Medulla oblongata (tissue), 1 donor: ENCODE measurements at regions not wholly inside any gene's neighbourhood (a gene's known extent, or its start where the extent isn't known, plus 50 kb on each side); places are given as distances from the start of the nearest gene placed in this dataset.

Source experiments
- DNase-seq: peaks from one replicate; pipeline ENCODE4 v3.0.0-alpha.2; 2015; ENCODE audit errors: extremely low spot score

DNA sequence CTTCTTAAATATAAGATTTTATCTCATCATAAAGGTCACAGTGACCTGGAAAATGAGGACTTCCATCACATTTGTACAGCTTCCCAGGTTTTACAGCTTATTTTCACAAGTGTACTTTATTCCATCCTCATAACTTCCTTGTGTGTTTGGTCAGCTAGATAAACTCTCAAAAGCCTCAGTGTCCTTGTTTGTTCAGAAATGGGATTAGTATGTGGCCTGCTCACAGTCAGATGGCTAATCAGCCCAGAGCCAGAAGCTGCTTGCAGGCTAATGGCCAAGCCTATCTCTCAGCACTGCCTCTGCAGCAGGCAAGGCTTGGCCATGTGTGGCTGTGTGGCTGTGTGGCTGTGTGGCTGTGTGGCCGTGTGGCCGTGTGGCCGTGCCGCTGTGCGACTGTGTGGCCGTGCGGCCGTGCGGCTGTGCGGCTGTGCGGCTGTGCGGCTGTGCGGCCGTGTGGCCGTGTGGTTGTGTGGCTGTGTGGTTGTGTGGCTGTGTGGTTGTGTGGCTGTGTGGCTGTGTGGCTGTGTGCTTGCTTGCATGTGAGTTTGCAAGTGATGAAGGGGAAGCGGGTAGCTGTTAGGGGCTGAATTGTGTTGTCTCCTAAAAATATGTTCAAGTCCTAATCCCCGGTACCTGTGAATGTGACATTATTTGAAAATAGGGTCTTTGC lies 233.0 kb upstream of the TNP1 start:
- DNase-seq: no peak

DNA sequence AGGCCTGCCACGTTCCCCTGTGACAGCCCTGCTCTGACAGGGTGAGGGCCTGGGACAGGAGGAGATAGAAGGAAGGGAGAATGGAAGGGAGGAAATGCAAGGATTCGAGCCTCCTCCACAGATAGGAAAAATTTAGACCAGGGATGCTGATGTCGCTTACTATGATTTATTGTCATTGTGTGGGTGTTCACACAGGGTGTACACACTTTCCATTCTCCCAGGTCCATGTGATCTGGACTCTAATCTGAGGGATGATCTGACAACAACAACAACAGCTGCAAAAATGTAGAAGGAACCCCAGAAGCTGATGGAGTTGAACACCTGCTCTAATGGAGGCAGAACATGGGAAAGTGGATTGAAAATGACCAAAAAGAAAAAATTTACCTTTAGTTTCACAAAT lies 231.7 kb upstream of the TNP1 start:
- no peak for DNase-seq

DNA sequence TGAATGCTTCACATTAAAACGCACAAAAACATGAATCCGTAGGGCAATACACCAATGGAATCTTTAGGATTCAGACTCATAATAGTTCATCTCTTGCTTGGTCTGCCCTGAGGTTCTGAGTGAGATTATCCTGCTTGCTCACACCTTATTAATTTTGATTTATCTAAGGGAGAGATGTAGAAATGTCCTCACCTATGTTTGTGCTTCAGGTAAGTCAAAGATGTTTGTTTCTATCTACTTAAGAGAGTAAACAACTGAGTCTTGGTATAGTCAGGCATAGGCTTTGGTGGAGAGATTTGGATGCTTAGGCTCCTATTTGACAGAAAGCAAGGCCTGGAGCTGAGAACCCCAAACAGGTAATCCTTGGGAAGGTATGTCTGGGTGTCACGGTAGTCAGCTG lies 231.0 kb upstream of the TNP1 start:
- no peak for DNase-seq

DNA sequence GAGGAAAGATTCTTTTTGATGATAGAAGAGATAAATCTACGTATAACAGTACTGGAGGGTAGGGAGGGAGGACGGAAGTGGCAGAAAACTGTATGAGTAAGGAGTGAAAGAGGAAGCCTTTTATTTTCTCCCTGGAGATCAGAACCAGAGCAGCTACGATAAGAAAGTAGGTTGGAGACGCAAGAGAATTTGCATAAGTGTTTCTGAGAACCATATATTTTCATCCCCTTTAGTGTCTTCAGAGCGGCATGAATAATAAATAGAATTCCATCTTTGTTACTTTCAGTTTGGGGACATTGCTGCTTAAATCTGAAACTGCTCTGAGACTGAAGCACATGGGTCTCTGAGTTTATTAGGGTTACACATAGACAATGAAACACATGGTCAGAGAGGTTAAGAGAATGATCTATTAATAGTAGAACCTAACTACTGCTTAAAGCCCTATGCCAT lies 230.2 kb upstream of the TNP1 start:
- peak; percentile 5 for DNase-seq

DNA sequence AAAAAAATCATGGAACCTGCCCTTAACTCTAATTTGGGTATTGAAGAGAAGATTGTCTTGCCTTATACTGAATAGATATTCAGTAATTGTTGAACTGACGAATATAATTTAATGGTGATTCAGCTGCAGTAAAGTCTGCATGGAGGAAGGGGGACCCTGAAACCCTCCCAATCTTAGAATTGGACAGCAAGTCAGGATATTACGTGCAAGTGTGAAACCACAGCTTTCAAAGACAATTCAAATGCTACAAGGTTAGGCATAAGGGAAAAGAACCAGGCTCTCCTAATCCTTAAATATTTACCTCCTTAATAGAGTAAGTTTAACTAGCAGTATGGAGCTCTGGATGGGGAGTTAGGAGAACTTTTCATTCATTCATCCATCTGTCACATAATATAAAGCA lies 226.9 kb upstream of the TNP1 start:
- DNase-seq: no peak

DNA sequence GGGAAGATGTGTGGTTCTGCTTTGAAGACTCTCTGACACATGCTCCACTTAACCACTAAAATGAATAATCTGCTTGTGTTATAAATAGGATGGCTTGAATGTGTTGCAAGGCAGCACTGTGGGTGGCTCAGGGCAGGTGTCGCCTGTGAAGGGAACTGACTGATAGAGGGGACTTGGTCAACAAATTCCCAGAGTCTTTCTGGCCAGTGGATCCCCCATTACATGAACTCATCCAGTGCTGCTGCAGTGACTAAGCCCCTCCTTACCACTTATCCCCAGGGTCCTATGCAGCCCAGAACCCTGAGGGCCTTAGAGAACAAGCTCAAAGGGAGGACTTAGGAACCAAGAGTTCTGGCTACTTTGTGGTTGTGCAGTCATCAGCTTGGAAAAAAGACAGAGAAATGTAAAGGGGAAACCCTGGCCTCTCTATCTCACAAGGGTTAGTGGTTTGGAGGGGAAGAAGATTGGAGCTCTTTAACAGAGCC lies 226.2 kb upstream of the TNP1 start:
- DNase-seq: no peak

DNA sequence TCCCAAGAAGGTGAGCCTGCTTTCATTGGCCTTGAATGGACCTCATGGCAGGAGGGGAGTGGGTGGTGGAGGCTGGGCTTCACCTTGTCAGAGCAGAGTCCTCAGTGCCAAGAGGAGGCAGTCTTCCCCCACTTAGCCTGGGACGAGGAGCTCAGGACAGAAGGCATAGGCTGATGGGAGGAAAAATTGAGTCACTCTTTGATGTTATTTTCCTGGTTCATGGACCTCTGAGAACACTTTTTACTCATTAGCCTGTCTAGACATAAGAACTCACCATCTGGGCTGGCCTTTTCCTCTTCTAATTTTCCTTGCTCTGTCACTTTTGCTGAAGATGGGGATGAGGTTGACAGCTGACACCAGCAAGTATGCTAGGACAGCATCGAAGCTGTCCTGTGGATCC lies 225.7 kb upstream of the TNP1 start:
- DNase-seq: no peak

DNA sequence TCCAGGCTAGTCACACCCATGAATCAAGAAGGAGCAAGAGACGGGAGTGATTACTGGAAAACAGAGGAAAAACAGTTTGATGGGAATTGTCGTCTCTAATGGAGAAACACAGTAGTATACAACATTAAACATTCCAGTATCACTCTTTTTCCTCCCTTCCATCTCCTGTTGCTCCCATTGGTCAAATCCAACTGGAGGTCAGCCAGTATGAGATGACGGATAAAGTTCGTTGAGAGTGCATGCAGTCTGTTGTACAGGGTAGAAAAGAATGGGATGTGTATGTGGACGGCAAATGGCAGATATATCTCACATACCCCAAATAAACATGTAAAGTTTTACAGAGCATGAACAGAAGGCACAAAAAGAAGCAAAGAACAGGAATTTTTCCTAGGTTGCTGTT lies 221.9 kb upstream of the TNP1 start:
- DNase-seq: no peak

DNA sequence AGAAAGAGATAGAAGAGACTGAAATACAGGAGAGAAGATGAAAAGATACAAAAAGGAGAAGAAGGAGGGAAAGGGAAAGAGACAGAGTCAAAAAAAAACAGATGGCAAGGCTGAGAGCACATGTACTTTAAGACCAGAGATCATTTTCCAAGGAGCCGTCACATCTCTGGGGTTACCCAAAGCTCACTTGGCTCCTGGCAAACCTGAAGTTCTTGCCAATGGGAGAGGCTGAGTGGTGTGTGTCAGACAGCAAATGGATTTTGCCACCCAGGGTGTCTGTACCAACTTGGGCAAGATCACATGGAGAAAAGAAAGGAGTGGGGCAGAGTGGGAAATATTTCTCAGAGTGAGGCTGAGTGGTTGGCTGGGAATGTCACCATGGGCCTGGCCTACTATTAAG lies 219.3 kb upstream of the TNP1 start:
- peak; percentile 18 for DNase-seq

DNA sequence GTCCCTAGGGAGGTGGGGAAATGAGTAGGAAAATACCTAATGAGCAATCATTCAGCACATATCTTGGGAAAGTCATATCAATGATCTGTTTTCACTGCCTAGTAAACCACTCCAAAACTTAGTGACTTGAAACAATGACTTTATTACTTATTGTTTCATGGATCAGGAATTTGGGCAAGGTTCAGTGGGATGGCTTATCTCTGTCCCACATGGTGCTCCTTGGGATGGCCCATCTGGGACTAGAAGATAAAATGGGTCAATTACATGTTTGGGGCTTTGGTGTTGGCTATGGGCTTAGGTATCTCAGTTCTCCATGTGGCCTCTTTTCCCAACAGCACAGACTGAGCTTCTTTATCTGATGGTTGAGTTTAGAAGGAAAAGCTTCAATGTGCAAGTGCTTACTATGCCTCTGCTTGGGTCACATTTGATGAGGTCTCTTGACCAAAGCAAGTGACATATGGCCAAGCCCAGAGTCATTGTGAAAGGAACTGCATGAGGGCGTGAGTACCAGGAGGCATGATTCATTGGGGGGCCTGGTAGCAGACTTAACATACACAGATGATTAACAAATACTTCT lies 218.1 kb upstream of the TNP1 start:
- no peak for DNase-seq

DNA sequence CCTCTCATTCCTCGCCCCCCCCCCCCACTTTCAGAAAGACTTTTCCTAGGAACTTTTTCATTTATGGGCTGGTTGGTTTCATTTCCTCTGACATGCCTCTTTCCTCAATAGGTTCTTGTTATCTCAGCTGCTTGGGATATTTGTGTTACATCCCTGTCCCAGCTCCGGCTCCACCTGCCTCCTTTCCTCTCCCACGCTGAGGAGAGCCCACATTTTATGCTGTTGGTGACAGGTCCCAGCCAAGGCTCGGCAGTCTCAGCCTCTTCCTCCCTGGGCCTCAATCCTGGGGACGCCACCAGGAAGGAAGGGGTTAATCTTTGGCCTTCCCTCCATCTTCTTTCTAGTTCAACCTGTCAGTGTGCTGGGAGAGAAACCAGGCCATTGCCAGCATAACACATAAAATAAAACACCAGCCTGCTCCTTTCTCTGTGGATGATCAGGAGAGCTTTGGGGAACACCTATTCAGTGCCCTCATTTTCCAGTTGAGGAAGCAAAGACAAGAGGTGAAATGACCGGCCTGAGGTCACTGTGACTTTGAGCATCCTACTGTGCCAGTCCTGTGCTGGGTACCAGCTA lies 216.9 kb upstream of the TNP1 start:
- DNase-seq: no peak

DNA sequence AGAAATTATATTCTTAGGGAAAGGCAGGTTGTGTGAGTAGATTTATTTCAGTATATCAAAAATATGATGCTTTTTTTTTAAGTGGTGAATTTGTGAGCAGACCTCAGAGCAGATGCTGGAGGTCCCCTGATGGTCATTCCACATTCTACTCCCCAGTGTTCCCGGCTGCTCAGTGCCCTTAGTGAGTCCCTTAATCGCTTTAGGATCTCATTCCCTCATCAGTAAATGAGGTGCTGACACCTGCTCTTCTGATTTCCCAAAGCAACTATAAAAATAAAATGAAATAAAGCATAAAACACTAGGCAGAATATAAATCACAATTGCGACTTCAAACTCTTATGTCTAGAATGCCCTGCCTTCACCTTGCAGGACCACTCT lies 216.2 kb upstream of the TNP1 start:
- DNase-seq: no peak

DNA sequence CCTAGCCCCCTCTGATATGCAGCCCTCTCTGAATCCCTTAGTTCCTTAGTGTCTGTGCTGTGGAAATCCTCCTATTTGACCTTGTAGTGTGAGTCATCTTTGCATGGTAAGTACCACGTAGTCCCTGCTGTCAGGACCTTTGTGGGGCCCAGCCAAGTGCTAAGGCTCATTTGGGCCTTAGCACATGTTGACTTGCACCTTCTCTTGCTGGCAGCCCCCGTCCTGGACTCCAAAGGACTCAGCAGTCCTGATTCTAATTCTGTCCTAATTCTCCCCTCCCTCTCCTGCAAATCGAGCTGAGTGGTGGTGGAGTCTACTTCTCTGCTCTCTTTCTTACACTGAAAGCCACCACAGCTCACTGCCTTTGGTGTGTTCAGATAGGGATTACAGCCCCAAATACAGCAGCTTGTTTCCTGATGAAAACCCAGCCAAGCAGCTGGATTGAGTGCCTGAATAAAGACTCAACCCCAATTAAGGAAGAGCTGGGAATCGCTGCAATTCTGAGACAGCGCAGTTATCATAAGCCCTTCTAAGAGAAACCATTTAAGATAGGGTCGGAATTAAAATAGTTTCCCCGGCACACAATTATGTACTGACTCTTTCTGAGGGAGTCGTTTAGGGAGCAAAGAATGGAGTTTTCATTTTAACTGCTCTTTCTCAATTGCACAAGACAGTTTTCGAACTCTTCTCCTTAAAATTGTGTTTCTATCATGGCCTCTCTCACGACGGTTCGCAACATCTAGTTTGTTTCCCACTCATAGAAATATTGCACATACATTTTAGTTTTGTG lies 215.6 kb upstream of the TNP1 start:
- DNase-seq: no peak

DNA sequence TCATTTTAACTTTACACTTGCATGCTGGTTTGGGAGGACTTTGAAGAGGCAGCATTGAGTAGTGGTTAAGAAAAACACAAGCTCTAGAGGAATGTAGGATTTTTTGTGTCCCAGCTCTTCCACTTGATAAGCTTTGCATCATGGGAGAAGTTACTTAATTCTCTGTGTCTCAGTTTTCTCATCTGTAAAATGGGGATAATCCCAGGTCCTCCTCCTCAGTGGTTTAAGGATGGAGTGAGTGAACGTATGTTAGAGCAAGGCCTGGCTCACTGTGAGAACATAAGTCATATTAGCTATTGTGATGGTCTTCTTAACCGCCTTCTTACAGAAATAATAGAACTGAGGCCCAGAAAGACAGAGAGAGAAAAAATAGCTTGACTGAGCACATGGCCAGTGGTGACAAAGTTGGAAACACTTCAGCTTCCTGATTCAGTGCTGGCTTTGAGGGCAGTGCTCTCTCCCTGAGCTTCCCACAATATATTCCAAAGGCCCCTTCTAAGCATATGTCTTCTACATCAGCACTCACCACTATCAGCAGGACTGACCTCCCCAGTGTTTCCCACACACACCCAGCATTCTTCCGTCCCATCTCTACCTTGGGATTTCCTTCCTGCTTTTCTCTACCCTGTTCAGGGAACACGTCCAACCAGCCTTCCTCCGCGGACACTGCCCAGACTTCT lies 214.9 kb upstream of the TNP1 start:
- DNase-seq: no peak

DNA sequence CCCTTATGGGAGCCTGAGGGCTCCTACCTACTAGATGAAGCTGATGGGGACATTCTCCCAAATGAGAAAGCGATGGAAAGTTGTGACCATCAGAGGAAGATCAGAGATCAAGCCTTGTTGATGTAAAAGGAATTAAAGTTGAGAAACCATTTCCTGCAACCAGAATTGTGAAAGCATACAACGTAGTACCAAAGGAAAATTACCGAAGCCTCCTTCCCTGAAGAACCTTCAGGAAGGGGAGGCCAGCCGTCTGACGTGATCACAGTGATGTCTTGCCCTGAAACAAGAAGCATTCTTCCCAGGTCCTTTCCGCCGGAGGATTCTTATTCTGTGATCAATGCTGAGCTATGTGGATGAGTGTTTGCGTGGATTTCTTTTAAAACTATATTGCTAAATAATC lies 211.6 kb upstream of the TNP1 start:
- DNase-seq: no peak

DNA sequence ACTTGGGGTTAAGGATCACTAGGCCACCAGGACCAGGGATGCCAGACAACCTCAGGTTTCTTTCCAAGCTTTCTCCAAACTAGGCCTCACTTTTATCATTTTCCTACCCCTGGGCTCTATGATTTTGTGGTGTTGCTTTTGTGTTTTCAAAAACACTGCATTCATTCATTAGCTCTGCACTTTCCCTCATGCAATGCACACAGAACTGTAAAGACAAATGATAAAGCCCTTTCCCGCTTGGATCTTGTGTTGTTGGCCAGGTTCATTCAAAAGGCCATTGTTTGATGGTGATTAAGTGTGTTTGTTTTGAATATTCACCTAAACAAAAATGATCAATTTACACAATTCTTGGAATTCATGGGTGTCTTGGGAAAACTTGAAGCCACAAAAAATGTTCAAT lies 210.7 kb upstream of the TNP1 start:
- no peak for DNase-seq

DNA sequence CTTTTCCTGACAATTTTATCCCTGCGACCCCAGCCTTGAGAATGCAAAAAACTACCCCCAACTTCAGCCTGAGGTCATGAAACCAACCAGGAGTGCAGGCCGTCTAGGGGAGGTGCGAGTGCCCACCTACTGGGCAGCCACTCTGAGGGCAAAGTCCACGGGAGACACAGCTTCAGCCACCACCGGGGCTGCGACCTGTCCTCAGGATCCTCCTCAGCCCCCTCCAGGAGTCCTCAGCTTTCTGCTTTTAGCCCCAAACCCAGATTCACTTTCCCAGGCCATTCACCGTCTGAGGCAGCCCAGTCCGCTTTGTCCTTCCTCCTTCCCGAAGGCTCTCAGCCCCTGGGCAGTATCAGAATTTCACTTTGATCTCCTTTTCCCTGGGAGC lies 210.2 kb upstream of the TNP1 start:
- DNase-seq: no peak

DNA sequence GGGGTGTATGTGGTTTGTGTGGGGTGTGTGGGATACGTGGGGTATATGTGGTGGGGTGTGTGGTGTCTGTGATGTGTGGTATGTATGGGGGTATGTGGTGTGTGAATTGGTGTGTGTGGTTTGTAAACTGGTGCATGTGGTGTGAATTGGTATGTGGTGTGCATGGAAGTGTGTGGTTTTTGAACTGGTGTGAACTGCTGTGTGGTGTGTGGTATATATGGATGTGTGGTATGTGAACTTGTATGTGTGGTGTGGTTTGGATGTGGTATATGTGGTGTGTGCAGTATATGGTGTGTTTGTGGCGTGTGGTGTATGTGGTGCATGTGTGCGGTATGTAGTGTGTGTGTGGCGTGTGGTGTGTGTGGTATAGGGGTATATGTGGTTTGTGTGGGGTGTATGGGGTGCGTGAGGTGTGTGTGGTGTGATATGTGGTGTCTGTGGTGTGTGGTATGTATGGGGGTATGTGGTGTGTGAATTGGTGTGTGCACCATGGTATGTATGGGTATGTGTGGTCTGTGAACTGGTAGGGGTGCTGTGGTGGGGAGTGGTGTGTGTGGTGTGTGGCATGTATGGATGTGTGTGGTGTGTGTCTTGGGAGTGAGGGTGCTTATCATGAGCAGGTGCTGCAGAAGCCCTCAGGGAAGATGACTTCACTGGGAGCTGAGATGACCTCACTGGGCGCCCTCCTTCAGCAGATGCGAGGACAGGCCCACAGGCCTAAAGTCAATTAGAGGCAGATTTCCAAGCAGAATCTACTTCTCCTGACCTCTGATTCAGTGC lies 209.6 kb upstream of the TNP1 start:
- no peak for DNase-seq

DNA sequence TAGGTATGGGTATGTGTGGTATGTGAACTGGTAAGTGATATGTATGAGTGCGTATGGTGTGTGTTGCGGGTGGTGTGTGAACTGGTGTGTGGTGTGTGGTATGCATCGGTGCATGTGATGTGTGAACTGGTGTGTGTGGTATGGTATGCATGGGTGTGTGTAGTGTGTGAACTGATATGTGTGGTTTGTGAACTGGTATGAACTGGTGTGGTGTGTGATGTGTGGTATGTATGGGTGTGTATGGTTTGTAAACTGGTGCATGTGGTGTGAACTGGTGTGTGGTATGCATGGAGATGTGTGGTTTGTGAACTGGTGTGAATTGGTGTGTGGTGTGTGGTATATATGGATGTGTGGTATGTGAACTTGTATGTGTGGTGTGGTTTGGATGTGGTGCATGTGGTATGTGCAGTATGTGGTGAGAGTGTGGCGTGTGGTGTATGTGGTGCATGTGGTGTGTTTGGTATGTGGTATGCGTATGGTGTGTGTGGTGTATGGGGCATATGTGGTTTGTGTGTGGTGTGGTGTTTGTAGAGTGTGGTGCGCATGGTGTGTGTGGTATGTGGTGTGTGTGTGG lies 208.9 kb upstream of the TNP1 start:
- no peak for DNase-seq

DNA sequence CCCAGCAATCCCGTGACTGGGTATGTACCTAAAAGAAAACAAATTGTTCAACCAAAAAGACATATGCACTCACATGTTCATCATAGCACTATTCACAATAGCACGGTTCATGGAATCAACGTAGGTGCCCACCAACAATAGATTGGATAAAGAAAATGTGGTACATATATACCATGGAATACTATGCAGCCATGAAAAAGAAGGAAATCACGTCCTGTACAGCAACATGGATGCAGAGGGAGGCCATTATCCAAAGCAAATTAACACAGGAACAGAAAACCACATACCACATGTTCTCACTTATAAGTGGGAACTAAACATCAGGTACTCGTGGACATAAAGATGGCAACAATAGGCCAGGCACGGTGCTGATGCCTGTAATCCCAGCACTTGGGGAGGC lies 207.9 kb upstream of the TNP1 start:
- DNase-seq: no peak
